ENCODE measurements at regions not wholly inside any gene's neighbourhood (a gene's known extent, or its start where the extent isn't known, plus 50 kb on each side); places are given as distances from the start of the nearest gene placed in this dataset.
"Not testable (repeated sequence)": the region's sequence is repeated elsewhere in the genome, so short reads cannot be mapped to it uniquely, and the experiment has no call there.

DNA sequence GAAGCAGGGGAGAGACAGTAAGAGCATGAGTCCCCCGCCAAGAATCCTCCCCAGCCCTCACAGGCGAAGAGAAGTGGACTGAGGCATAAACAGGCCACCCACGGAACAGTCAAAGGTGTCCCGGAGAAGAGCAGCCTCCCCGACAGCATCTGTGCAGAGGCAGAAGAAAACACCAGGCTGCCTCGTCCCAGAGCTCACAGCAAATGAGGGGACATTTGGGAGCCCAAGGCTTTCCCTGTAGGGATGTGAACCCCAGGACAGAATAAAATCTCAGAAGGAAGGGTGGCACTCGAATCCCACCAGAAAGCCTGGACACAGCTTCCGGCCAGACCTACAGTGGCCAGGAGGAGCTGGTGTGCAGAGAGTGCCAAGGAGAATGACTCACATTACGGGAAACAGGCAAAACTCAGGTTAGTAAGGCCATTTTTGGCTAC is 90.4 kb downstream of the DLL1 start:
- in situ Hi-C loops (cut with MboI; ENCODE audit: low sequenced_read_pairs), result no loop called here

DNA sequence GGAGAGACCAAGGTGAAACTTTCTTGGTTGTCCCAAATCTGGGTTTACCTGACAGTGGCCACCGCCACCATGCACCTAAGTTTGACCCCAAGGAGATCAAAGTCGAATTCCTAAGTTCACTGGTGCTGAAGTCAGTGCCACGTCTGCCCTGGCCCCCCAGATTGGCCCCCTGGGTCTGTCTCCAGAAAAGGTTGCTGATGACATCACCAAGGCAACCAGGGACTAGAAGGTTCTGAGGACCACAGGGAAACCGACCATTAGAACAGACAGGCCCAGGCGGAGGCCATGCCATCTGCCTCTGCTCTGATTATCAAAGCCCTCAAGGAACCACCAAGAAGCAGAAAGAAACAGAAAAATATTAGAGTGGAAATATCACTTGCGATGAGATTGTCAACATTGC is 91.2 kb downstream of the DLL1 start:
- in situ Hi-C loops (cut with MboI; ENCODE audit: low sequenced_read_pairs), result no loop called here

DNA sequence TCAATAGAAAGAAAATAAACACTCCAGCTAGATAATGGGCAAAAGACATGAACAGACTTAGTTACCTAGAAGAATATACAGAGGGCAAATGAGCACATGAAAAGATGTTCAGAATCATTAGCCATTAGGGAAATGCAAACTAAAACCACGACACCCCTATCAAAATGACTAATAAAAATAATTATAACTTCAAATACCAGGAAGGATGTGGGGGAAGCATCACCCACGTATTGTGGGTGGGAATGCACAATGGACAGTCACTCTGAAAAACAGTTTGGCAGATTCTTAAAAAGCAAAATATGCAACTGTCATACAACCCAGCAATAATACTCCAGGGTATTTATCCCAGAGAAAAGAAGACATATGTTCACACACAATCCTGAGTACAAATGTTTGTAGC is 92.6 kb downstream of the DLL1 start:
- in situ Hi-C loops (cut with MboI; ENCODE audit: low sequenced_read_pairs), result no loop called here

DNA sequence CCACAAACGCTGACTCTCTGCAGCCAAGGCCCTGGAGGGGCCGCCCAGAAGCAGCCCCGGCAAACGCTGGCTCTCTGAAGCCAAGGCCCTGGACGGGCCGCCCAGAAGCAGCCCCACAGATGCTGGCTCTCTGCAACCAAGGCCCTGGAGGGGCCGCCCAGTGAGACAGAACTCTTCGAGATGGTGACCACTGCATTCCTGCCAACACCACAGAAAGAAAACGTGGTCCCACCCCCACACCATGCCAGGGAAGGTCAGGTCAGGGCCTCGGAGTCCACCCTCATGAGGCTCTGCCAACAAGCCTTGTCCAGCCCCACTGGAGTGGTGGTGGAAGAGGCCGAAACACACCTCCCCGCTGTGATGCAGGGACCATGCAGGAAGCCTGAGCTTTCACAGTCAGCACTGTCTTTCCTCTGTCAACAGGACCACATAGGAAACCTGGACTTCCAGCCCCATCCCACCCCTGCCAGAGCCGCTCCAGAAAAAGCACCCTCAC is 97.5 kb downstream of the DLL1 start:
- in situ Hi-C loops (cut with MboI; ENCODE audit: low sequenced_read_pairs), result no loop called here

DNA sequence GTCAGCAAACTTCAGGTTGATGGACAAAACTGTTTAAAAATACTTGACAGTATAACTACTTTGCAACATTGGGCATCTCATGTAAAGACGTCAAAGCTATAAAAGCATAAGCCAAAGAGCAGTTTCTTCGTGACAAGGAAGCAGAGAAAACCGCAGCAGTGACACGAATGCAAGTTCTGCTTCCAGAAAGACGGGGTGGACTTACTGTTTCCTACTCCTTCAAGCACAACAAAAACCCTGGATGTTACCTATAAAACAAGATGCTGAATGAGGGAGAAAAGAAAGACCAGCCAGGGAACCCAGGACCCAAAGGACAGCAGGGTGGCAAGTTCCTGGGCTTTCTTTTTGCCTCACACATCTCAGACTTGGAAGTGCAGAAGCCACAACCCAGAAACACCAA is 98.0 kb downstream of the DLL1 start:
- in situ Hi-C loops (cut with MboI; ENCODE audit: low sequenced_read_pairs), result no loop called here

DNA sequence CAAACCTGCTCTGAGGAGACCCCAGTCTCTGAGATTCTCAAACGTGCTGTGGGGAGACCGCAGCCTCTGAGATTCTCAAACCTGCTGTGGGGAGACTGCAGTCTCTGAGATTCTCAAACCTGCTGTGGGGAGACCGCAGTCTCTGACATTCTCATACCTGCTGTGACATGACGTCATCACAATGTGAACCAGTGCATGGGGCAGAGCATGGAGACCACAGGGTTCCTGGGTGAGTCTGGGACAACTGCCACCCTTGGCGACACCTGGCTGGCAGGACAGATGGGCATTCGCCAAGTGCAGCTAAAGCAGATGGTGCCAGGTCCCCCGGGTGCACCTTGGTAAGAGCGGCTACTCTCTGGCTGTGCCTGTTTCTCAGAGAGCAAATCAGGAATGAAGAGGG is 98.8 kb downstream of the DLL1 start:
- in situ Hi-C loops (cut with MboI; ENCODE audit: low sequenced_read_pairs), result not testable (repeated sequence)

DNA sequence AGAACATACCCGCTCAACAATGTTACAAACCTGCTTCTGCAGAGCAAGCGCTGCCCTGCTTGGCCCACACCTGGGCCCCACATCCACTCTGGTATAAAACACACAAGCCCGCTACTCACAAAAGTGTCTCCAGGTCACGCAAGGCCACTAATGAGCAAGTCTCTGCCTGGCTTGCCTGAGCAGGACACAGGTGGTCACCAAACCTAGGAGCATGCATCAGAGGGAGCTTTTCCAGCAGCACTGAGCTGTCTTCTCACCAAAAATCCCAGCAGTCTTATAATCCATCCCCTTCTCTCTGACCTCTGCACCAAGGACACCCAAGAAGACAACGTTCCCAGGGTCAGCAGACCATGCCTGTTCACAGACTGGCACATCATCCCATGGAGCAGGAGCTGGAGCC is 100.8 kb downstream of the DLL1 start:
- in situ Hi-C loops (cut with MboI; ENCODE audit: low sequenced_read_pairs), result no loop called here

DNA sequence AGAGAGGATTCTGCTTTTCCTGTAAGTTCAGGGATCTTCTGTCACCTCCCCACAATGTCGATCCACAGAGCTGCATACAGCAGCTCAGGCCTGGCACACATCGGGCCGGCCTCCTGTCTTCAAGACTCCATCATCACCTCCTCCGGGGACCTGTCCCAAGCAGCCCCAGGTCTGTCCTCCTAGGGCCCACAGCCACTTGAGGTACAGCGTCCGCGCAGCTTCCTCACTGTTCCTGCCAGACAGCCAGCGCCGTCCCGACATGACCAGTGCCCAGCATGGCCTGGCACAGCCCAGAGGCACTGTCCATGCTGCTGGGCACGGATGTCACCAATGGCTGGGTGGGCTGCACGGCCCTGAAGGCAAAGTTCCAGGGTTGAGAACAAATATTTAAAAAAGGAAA is 101.6 kb downstream of the DLL1 start:
- in situ Hi-C loops (cut with MboI; ENCODE audit: low sequenced_read_pairs), result no loop called here

DNA sequence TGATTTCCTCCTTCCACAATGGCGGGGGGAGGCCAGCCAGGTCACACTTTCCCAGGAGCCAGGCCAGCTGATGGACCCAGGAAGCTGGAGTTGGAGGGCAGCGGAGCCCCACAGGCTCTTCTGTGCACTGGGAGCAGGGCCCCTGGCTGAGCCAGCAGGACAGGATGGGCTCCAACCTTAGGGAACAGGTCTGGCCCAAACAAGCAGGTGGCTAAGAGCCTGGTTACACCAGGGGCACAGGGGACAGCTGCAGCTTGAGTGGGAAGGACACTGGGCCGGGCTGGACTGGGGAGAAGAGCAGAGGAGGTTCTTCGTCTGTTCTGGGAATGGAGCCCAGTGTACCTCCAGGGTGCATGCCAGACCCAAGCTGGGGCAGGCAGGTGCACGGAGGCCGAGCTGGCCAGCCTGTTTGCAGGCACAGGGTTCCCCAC is 102.3 kb downstream of the DLL1 start:
- in situ Hi-C loops (cut with MboI; ENCODE audit: low sequenced_read_pairs), result no loop called here

DNA sequence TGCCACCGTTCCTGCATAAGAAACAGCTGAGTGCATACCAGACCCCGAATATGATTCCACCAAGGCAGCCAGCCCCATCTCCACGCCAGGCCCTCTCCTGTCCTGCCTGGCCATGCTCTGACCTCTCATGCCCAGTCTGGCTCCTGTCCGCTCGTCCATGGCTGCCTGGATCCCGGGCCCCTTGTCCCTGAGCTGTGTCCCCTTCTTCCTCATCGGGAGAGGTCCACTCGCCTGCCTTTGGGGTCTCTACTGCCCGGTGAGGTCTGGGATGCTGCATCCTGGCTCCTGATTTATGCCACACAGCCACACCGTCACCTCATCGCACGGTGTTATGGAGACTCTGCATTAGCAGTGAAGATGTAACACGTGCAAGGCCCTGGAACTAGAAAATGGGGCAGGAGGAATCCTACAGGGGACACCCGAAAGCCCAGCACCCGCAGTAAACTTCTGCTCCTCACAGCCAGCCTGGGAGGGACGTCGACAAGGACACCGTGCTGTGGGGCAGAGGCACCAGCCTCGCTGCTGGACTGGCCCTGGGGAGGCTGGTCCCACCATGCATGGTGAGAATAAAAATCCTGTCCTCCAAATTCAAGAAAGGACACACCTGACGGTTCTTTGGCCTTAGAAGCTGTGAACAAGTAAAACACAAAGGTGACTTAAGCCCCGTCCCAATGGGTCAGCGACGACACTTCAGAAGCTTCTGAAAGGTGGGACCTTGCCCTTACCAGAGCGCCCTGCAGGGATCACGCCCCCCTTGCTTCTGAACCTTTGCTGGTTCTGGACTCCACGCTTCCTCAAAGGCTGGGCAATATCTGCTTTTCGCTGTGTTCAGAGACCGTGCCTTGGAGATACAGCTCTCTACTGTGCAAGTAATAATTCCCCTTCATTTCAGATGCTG is 103.0 kb downstream of the DLL1 start:
- in situ Hi-C loops (cut with MboI; ENCODE audit: low sequenced_read_pairs), result no loop called here

DNA sequence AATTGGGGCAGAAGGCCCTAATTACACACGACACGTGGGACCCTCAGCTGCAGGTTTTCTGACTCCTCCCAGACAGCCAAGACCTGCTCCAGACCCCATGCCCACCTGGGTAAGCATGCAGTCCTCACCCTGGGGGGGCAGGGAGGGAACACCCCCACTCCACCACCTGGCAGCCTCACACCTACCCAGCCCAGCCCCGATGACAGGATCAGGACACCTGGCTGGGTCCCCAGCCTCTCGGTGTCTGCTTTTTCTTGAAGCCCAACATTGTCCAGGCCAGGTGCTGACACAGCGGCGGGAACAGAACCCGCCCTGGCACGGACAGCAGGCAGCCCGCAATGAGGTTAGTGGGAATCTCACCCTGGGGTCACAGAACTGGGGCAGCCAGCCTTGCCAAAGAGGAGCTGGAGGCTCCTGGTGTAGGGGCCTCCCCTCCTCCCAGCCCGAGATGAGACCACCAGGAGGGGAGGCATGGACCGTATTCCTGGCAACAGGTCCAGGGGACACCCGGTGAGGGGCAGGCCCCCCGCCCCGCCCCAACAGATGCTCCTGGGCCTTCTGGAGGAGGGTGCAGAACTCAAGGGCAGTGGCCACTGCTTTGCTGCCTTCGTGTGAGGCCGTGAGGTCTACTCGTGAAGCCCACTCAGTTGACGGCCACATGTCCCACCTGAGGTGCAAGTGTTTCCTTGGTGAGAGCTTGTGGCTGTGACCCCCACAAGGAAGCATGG is 103.8 kb downstream of the DLL1 start:
- in situ Hi-C loops (cut with MboI; ENCODE audit: low sequenced_read_pairs), result no loop called here

DNA sequence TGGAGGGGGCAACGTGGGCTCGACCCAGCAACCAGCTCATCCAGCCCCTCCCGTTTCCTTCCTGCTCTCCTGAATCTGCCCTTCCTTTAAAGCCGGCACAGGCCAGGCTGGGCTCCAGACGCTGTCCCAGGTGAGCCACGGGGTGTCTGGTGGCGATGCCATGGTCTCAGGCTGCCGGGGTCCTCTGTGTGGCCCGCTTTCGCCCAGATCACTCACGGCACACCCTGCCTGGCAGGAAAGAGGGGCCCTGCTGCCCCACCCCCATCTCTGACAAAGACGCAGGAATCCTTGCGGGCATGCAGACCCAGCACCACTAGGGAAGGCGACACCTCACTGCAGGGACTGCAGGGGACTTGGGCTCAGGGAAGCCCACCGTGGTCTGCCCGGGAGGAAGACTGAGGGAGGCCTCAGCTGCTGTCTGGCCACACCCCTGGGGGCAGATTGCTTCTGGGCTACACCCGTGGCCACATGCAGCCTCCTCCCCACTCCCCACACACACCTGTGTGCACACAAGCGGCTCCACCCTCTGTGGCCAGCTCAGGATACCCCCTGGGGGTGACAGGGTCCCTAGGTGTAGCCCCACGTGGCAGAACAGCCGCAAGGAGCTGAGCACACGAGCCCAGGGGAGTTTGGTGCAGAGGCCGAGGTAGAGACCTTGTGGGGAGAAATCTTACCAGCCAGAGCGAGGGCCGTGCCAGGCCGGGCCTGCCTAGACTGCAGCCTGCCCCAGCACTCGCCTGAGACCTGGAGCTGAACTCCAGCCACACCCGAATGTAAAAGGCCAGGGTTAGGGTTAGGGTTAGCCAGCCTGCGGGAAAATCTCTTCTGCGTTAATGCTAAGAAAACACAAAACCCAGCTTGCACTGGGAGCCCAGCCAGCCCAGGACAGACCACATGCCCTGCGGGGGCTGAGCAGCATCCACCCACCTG is 104.6 kb downstream of the DLL1 start:
- in situ Hi-C loops (cut with MboI; ENCODE audit: low sequenced_read_pairs), result no loop called here

DNA sequence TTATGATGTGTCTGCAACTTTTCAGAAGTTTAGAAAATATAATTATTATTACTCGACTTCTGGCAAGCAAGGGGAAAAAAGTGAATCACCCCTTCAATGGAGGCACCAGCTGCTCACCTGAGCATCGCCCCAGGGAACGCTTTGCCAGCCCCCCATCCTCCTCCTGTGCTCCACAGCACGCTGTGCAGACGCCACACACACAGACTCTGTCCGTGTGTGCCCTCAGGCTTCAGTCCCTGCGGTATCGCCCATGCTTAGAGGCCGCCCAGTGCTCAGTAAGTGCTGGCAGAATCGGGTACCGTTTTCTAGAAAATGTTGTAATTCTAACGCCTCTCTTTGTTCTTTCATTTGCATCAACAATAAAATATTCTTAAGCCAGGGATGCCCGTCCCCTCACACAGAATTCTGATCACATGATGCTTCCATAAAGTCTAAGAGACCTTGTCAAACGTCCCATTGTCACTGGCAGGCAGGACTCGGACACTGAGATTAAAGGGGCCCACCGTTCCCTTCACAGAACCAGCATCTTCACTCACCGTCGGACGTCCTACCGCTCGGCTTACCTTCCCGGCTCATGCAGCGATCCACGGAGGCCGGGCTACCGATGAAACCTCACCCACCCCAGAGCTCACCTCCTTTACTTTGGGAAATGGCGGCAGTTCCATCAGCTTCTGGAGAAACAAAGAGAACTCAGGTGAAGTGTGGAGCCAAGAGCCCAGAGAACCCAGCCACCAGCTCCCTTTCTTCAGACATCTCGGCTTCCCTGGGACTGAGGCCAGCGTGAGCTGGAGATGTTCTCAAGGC is 105.5 kb downstream of the DLL1 start:
- in situ Hi-C loops (cut with MboI; ENCODE audit: low sequenced_read_pairs), result no loop called here

DNA sequence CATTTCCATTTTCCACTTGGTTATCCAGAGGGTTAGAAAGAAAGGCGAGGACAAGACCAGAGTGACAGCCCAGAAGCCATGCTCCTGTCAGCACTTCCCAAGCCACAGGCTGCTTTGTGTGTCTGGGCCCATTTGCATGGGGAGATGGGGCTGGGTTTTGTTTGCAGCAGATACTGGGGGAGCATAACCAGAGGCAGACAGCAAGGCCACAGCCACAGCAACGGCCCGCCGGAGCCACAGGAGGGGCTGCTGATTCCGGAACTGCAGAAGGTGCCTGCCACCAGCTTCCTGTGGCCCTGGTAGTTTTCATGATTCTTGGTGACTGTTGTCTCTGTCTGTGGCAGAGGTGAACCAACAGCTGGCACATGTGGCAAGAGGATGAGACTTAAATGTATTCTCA is 106.6 kb downstream of the DLL1 start:
- in situ Hi-C loops (cut with MboI; ENCODE audit: low sequenced_read_pairs), result no loop called here

DNA sequence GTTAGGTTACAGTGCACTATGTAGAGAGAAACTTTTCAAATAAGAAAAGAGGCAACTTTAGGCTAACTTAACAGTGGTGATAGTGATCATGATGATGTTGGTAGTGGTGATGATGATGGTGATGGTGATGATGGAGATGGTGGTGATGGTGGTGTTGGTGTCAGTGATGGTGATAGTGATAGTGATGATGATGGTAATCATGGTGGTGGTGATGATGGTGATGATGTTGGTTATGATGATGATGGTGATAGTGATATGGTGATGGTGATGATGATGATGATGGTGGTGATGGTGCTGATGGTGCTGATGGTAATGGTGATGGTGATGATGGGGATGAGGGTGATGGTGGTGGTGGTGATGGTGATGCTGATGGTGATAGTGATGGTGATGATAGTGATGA is 107.4 kb downstream of the DLL1 start:
- in situ Hi-C loops (cut with MboI; ENCODE audit: low sequenced_read_pairs), result no loop called here

DNA sequence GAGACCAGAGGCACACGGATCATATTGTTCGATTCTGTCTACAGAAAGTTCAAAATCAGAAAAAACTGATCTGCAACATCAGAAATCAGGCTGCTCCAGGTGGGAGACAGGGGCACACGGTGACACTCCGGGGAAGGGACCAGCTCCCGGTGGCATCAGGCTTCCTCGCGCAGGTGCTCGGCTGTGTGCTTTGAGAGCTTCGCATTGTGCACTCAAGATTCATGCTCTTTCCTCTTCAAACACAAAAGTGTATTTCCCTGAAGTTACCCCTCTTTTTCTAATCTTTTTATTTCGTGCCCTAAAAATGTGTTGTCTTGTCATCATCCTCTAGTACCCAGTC is 108.1 kb downstream of the DLL1 start:
- in situ Hi-C loops (cut with MboI; ENCODE audit: low sequenced_read_pairs), result no loop called here

DNA sequence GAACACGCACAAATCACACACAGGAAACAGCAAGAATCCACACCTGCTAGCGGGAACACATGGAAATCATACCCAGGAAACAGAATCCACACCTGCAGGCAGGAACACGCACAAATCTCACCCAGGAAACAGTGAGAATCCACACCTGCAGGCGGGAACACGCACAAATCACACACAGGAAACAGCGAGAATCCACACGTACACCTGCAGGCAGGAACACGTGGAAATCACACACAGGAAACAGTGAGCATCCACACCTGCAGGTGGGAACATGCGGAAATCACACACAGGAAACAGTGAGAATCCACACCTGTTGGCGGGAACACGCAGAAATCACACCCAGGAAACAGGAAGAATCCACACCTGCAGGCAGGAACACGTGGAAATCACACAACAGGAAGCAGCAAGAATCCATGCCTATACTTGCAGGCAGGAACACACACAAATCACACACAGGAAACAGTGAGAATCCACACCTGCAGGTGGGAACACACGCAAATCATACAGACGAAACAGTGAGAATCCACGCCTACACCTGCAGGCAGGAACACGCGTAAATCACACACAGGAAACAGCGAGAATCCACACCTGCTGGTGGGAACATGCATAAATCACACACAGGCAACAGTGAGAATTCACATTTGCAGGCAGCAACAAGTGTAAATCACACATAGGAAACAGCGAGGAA is 108.6 kb downstream of the DLL1 start:
- in situ Hi-C loops (cut with MboI; ENCODE audit: low sequenced_read_pairs), result no loop called here

DNA sequence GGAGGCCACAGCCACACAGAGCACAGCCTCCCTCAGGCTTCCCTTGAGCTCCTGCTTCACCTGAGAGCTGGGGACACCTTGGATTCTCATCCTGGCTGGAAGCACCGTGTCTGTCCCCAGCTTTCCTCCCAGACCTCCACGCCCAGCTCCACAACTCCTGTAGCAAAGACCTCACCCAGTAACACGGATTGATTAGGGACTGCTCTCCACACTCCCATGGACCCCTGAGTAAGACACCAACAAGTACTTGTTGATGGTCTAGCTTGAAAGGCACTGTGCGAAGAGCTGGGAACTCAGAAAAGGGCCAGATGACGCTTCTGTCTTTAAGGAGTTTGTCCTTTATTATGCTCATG is 109.6 kb downstream of the DLL1 start:
- in situ Hi-C loops (cut with MboI; ENCODE audit: low sequenced_read_pairs), result no loop called here

DNA sequence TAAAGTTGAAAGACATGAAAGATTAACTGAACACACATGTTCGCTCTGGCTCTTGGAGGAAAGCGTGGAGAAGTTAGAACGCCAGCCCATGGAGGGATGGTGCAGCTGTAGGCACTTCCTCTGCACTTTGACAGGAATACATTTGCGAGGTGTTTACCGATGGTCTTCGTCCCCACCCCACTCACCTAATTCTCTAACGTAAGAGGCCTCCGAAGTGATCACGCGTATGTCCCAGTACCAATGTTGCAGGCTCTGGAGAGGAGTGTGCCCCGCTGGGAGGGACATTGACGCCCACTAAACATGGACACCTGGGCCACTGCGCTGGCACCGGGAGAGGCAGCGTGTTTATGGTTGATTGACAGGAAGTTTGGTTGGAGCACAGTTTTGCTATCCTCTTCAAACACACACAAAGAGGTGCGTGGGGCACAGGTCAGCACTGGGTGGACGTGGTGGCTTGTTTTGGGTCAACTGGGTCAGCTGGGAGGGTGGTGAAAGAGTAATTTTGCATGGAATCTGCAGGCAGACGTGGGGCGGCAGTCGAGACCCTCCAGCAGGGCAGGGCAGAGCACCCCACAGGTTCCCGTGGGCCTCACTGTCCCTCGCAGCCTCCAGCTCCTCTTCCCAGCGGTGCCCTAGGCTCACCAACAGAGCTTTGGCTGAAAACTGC is 110.1 kb downstream of the DLL1 start:
- in situ Hi-C loops (cut with MboI; ENCODE audit: low sequenced_read_pairs), result no loop called here

Measured in HL-60/S4 (cell line).